Activated naive CD4-positive, alpha-beta T cell treated with Interleukin-2 at 50 U/mL for 16 hours (primary cell): ENCODE measurements at regions not wholly inside any gene's neighbourhood (a gene's known extent, or its start where the extent isn't known, plus 50 kb on each side); places are given as distances from the start of the nearest gene placed in this dataset.

Experiments used
- DNase-seq: peaks from one replicate; pipeline ENCODE4 v3.0.0-alpha.2; 2020

GRCh38 chr3:117096549-117096948, 387.0 kb downstream of the TUSC7 start:
- DNase-seq: no peak

GRCh38 chr3:117097351-117097750, 387.8 kb downstream of the TUSC7 start:
- no peak for DNase-seq

GRCh38 chr3:117101697-117102096, 392.1 kb downstream of the TUSC7 start:
- DNase-seq: no peak

- no peak for DNase-seq
Measured at GRCh38 chr3:117102426-117102825, 392.8 kb downstream of the TUSC7 start.

- no peak for DNase-seq
Measured at GRCh38 chr3:117103675-117104074, 394.1 kb downstream of the TUSC7 start.

- DNase-seq: no peak
Measured at GRCh38 chr3:117104381-117104780, 394.8 kb downstream of the TUSC7 start.

- DNase-seq: no peak
Measured at GRCh38 chr3:117104792-117105191, 395.2 kb downstream of the TUSC7 start.

GRCh38 chr3:117105686-117106085, 396.1 kb downstream of the TUSC7 start:
- DNase-seq: no peak

- no peak for DNase-seq
Measured at GRCh38 chr3:117106396-117106795, 396.8 kb downstream of the TUSC7 start.

GRCh38 chr3:117107946-117108345, 398.4 kb downstream of the TUSC7 start:
- DNase-seq: no peak

GRCh38 chr3:117109178-117109577, 399.6 kb downstream of the TUSC7 start:
- DNase-seq: no peak

- DNase-seq: no peak
Measured at GRCh38 chr3:117114517-117115265, 405.1 kb downstream of the TUSC7 start.

- no peak for DNase-seq
Measured at GRCh38 chr3:117117188-117117936, 407.8 kb downstream of the TUSC7 start.

- DNase-seq: no peak
Measured at GRCh38 chr3:117118604-117119003, 409.0 kb downstream of the TUSC7 start.

- no peak for DNase-seq
Measured at GRCh38 chr3:117120014-117120413, 410.4 kb downstream of the TUSC7 start.

- DNase-seq: no peak
Measured at GRCh38 chr3:117122609-117123008, 413.0 kb downstream of the TUSC7 start.

GRCh38 chr3:117126460-117126859, 416.9 kb downstream of the TUSC7 start:
- no peak for DNase-seq

GRCh38 chr3:117126946-117127546, 417.5 kb downstream of the TUSC7 start:
- no peak for DNase-seq

GRCh38 chr3:117128133-117128532, 418.6 kb downstream of the TUSC7 start:
- DNase-seq: no peak

GRCh38 chr3:117128872-117129271, 419.3 kb downstream of the TUSC7 start:
- DNase-seq: no peak

GRCh38 chr3:117129516-117129915, 419.9 kb downstream of the TUSC7 start:
- no peak for DNase-seq

GRCh38 chr3:117130222-117130621, 420.6 kb downstream of the TUSC7 start:
- no peak for DNase-seq

- no peak for DNase-seq
Measured at GRCh38 chr3:117131259-117131658, 421.7 kb downstream of the TUSC7 start.

GRCh38 chr3:117133066-117133465, 423.5 kb downstream of the TUSC7 start:
- DNase-seq: no peak
